Right ventricle myocardium superior (tissue), 1 donor: ENCODE measurements at regions not wholly inside any gene's neighbourhood (a gene's known extent, or its start where the extent isn't known, plus 50 kb on each side); places are given as distances from the start of the nearest gene placed in this dataset.
A peak's percentile ranks its signal among the peaks of the same experiment; 100 is the strongest.
"Not testable (repeated sequence)": the region's sequence is repeated elsewhere in the genome, so short reads cannot be mapped to it uniquely, and the experiment has no call there.

Experiments
- ATAC-seq: fragments of 200-7000 bp; cut with Tn5 transposase; one replicate; pipeline ENCODE4 v1.9.1; 2020; ENCODE audit warnings: mild to moderate bottlenecking; ENCODE audit not compliant: poor library complexity
- DNase-seq: peaks from one replicate; pipeline ENCODE4 v3.0.0-alpha.2; 2020
- intact Hi-C: fragments of 100-400 bp; cut with DNase I; formaldehyde crosslinking; loops from one replicate; pipeline ENCODE4 v1.11.2; 2022
- donor health status: DM: no; HTN: yes; CAD: no; lungs with severe emphysema.

DNA sequence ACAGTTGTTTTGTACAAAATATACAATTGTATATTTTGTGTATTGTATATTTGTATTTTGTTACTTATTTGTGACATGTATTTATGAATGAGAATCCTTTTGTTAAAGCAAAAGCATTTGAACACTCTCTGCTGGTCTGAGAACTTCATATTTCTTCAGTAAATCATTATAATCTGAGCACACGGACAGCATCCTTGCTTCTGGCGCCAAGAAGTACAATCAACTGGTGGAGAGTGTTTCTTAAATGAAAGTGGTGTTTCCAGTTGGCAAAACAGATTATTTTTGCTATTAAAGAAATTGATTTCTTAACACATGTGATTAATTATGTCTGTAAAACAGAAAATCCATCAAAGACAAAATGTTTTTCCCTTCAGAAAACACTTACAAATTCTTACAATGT is 95.1 kb upstream of the COPS8 start:
- intact Hi-C loops = no loop called here
- no peak for DNase-seq
- ATAC-seq = no peak

DNA sequence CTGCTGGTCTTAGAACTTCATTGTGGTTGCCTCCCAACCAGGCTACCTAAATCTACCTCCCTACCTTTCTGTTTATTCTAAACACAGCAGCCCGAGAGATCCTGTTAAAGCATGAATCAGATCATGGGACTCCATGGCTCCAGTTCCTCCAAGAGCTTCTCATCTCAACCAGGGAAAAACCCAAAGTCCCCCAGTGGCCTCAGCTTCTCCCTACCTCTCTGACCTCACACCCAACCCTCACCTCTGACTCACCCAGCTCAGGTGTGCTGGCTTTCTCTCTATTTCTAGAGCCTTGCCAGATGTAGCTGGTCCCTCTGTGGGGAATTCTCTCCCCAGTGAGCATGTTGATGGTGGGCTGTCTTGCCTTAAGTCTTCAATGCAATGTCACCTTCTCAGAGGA is 93.8 kb upstream of the COPS8 start:
- ATAC-seq = no peak
- intact Hi-C loops = no loop called here

GRCh38 chr2:236993286-236993685 is 92.4 kb upstream of the COPS8 start:
- DNase-seq = no peak
- ATAC-seq = no peak
- intact Hi-C loops = no loop called here

More for the DNA sequence above, 93.8 kb upstream of the COPS8 start:
- DNase-seq = no peak

DNA sequence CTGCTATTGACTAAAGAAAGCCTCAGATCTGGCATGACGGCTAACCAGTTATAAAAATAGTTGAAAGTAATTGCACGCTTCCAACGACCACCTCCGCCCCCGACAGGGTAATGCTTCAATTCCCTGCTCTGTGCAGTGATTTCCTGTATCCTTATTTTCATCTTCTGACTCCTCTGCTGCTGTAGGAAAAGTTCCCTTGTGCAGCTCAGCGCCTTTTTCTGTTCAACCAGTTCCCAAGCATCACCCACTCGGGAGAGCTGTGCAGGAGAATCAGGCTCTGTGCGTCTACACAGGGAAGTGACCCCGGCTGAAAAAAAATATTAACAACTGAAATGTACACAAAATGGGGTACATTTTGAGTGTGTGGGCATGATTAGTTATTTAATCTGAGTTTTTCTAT is 91.3 kb upstream of the COPS8 start:
- ATAC-seq (no peak), DNase-seq (no peak)
- intact Hi-C loops = no loop called here

DNA sequence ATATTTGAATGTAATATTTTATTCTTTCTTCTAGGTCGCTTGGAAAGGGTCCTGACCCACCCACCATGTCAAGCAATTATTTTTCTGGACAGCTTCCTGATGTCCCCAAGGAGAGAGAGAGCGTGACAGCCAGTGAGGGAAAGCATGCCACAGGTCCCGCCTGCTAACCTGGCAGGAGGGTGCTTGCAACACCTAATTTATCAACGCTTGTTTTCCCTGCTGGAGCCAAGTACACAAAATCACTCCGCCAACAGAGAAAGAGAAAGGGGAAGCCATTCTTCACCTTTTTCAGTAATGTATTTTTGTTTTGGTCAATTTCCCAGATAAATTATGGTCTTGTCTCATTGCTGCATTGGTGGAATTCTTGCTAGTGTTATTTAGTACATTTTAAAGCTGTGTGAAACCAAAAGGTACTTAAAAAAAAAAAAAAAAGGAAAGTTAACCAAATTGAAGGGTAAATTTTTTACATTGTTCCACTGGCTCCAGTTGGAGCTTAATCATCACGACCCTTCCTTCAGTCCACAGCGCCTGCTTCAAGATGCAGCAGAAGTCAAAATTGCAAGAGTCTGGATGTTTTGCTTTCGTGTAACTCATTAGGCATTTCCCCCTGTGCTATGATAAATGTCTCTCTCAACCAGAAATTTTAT is 88.5 kb upstream of the COPS8 start:
- intact Hi-C loops = no loop called here
- ATAC-seq = no peak
- no peak for DNase-seq

- DNase-seq (no peak), ATAC-seq (no peak)
- intact Hi-C loops = no loop called here
Observed at GRCh38 chr2:236998236-236998635, 87.5 kb upstream of the COPS8 start.

DNA sequence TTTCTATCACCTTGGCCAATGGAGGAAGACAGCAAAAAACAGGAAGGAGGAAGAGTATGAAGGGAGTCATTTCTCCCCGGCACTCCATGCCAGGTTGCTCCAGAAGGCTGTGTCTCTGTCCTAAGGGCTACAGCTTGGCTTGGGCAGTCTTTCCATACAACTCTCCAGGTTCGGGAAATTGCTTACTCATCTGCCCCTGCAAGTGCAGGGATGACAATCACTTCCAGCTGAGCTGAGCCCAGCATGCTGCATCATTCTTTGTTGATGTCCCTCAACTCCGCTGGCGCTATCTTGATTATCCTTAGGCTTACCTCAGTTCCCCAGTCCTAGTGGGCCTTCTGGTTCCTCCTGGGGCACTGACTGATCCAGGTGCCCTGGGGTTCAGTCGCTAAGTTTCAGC is 86.9 kb upstream of the COPS8 start:
- ATAC-seq (no peak), DNase-seq (no peak)
- intact Hi-C loops = no loop called here

- intact Hi-C loops = no loop called here
- ATAC-seq = no peak
- no peak for DNase-seq
Observed at GRCh38 chr2:237000481-237000880, 85.2 kb upstream of the COPS8 start.

DNA sequence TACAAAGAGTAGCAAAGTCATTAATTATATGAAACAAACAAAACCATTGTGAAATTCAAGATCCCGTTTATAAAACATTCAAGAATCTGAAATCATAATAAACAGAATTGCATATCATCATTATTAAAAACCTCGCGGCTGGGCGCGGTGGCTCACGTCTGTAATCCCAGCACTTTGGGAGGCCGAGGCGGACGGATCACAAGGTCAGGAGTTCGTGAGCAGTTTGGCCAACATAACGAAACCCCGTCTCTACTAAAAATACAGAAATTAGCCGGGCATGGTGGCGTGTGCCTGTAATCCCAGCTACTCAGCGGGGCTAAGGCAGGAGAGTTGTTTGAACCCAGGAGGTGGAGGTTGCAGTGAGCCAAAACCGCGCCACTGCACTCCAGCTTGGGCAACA is 80.3 kb upstream of the COPS8 start:
- ATAC-seq, DNase-seq, intact Hi-C loops: not testable (repeated sequence)

DNA sequence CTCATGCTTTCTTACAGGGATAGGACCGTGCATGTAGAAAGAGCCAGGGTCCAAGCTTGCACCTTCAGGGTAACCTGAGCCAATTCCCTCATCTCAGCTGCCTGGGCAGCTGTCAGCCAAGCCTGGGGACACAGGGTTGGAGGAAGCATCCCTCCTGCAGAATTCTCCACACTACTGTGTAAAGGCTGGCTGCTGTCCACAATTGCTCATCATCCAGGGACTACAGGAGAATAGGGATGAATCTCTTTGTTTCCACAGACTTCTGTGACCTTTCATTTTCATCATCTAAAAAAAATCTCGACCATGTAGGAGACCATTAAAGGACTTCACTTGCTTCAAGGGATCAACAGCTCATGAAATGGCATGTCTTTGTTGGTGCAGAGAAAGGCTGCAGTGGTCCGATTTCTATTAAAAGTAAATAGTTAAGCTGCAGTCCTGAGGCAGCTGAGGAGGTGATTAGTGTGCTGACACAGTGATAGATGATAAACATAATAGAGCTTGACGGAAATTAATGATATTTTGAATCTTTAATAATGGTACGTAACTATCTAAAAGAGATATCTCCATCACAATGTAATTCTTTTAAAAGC is 74.4 kb upstream of the COPS8 start:
- ATAC-seq = no peak
- intact Hi-C loops = no loop called here
- no peak for DNase-seq

GRCh38 chr2:237012004-237012403 is 73.7 kb upstream of the COPS8 start:
- ATAC-seq (no peak), DNase-seq (no peak)
- intact Hi-C loops = no loop called here

DNA sequence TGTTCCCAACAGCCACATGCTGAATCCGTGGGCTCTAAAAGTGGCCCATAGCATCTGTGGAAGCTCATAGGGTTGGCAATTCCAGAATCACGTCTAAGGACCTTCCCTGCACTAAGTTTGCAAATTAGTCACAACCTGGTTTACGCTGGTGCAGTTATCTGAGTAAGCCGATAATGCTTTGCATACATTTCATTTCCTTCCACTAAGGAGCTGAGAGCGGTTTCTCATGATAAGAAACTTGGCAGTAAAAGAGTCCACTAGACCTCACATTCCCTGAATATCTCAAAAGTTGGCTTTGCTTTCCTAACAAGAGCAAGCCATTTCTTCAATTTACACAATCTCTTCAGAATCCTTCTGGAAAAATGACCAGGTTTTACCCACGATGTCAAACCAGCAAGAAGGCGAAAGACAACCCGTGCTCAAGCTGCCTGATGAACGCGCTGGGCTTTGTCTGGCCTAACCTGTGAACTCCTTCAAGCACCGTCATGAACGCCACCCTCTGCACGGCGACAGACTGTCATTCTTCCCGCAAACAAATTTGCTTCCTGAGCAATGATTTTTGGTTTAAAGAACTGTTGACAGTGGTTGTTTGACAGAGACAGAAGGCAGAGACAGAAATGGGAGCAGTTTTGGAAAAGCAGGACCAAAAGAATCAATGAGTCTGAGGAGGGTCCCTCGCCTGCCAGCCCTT is 73.0 kb upstream of the COPS8 start:
- intact Hi-C loops = no loop called here
- ATAC-seq (peak; percentile 34), DNase-seq (no peak)

- no peak for DNase-seq
- no peak for ATAC-seq
- intact Hi-C loops = no loop called here
Observed at GRCh38 chr2:237016121-237016915, 69.4 kb upstream of the COPS8 start.

- DNase-seq = no peak
- ATAC-seq = no peak
- intact Hi-C loops = no loop called here
Observed at GRCh38 chr2:237020090-237020489, 65.6 kb upstream of the COPS8 start.

- ATAC-seq (no peak), DNase-seq (no peak)
- intact Hi-C loops = no loop called here
Observed at GRCh38 chr2:237022533-237022932, 63.2 kb upstream of the COPS8 start.

DNA sequence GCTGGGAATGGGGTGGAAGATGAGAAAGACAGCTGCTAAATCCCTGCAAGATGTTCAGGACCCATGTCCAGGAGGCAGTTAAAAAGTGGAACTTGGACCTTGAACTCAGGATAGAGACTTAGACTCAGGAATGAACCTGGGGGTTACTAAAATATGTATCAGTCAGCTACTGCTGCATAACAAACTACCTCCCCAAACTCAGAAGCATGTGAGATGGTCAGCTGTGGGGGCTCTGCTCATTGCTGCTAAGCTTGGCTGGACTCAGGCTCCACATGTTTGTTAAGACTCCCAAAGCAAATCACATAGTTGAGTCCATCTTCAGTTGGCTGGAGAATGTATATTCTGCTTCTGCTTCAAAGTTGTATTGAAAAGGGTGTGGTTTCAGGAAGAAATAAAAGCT is 61.4 kb upstream of the COPS8 start:
- DNase-seq = no peak
- ATAC-seq = no peak
- intact Hi-C loops = no loop called here

DNA sequence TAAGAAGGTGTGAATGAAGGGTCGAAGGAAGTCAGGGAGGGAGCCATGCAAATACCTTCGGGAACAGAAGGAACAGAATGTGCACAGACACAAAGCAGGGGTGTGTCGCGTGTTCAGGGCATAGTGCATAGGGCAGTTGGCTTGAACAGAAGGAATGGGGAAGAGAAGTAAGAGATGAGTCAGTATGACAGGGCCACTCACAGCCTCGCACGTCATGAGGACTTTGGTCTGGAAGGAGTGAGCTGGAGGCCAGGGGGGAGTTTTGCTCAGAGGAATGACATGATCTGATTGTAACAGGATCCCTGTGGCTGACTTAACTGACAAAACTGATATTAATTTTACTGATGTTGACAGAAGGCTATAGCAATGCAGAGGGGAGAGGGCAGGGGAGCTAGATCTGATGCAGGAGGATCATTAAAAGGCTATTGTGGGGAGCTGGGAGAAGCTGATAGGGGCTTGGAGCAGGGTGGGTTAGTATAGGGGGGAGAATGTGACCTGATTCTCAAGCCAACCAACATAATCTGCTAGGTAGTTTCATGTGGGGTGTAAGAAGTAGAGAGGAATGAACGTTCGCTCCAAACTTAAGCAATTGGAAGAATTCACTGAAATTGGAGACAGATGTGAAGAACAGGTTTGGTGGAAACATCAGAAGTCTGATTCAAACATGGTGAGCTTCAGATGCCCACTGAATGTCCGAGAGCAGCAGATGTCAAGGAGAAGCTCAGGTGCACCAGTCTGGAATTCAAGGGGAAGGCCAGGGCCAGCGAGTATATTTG is 60.4 kb upstream of the COPS8 start:
- peak; percentile 43 for ATAC-seq
- intact Hi-C loops = loop anchor here (5.0 kb wide), 1 partner anchor 513 kb away; no protein-coding TSS in a partner anchor

GRCh38 chr2:237026981-237027711 is 58.5 kb upstream of the COPS8 start:
- DNase-seq (peak; percentile 87), ATAC-seq (peak; percentile 94)
- intact Hi-C loops = loop anchor here (2.0 to 5.0 kb wide), 2 partner anchors 515 to 672 kb away; no protein-coding TSS in a partner anchor

More for the DNA sequence above, 60.4 kb upstream of the COPS8 start:
- DNase-seq = no peak
